ENCODE measurements at regions not wholly inside any gene's neighbourhood (a gene's known extent, or its start where the extent isn't known, plus 50 kb on each side); places are given as distances from the start of the nearest gene placed in this dataset.

GRCh38 chr16:54540525-54541180 lies 254.1 kb upstream of the IRX3 start:
- no peaks in the 10 kb centered on the region for H3K79me2 ChIP-seq (ENCODE audit: insufficient read depth, low read depth)
- H2AFZ ChIP-seq (ENCODE audit: low read depth), result no peak overlapping the region
- no peak overlapping the region for H3K27ac ChIP-seq
- H4K20me1 ChIP-seq (ENCODE audit: insufficient read depth), result no peaks in the 10 kb centered on the region
- H3K9ac ChIP-seq, result no peak overlapping the region
- no peaks in the 10 kb centered on the region for H3K4me1 ChIP-seq (ENCODE audit: low read depth, poor library complexity, severe bottlenecking)
- H3K4me3 ChIP-seq (IDR thresholded peaks at IDR 0.05; ENCODE audit: insufficient read depth, low read depth, low read length), result no peak overlapping the region
- TF ChIP-seq CTCF (conservative IDR thresholded peaks at IDR 0.05; ENCODE audit: low read depth, low read length), result no peak
- no peak overlapping the region for H3K4me2 ChIP-seq
- H3K27me3 ChIP-seq (ENCODE audit: insufficient read depth, low read depth), result no peaks in the 10 kb centered on the region
- no peaks in the 10 kb centered on the region for H3K36me3 ChIP-seq (ENCODE audit: insufficient read depth)

- H3K4me1 ChIP-seq (ENCODE audit: low read depth, poor library complexity, severe bottlenecking), result no peaks in the 10 kb centered on the region
- no peak overlapping the region for H3K27ac ChIP-seq
- H3K4me3 ChIP-seq (IDR thresholded peaks at IDR 0.05; ENCODE audit: insufficient read depth, low read depth, low read length), result no peak overlapping the region
- no peak for TF ChIP-seq CTCF (conservative IDR thresholded peaks at IDR 0.05; ENCODE audit: low read depth, low read length)
- no peaks in the 10 kb centered on the region for H3K36me3 ChIP-seq (ENCODE audit: insufficient read depth)
- no peak overlapping the region for H3K4me2 ChIP-seq
- H3K27me3 ChIP-seq (ENCODE audit: insufficient read depth, low read depth), result no peaks in the 10 kb centered on the region
- H2AFZ ChIP-seq (ENCODE audit: low read depth), result no peak overlapping the region
- H3K9ac ChIP-seq, result no peak overlapping the region
- H3K79me2 ChIP-seq (ENCODE audit: insufficient read depth, low read depth), result no peaks in the 10 kb centered on the region
- H4K20me1 ChIP-seq (ENCODE audit: insufficient read depth), result no peaks in the 10 kb centered on the region
Observed at GRCh38 chr16:54538276-54538675, 251.7 kb upstream of the IRX3 start.

- H3K27me3 ChIP-seq (ENCODE audit: insufficient read depth, low read depth), result no peaks in the 10 kb centered on the region
- H3K27ac ChIP-seq, result no peak overlapping the region
- no peak overlapping the region for H3K4me2 ChIP-seq
- H4K20me1 ChIP-seq (ENCODE audit: insufficient read depth), result no peaks in the 10 kb centered on the region
- H3K4me3 ChIP-seq (IDR thresholded peaks at IDR 0.05; ENCODE audit: insufficient read depth, low read depth, low read length), result no peak overlapping the region
- H2AFZ ChIP-seq (ENCODE audit: low read depth), result no peak overlapping the region
- TF ChIP-seq CTCF (conservative IDR thresholded peaks at IDR 0.05; ENCODE audit: low read depth, low read length), result no peak
- H3K36me3 ChIP-seq (ENCODE audit: insufficient read depth), result no peaks in the 10 kb centered on the region
- H3K4me1 ChIP-seq (ENCODE audit: low read depth, poor library complexity, severe bottlenecking), result no peaks in the 10 kb centered on the region
- H3K79me2 ChIP-seq (ENCODE audit: insufficient read depth, low read depth), result no peaks in the 10 kb centered on the region
- no peak overlapping the region for H3K9ac ChIP-seq
Observed at GRCh38 chr16:54533856-54534490, 247.4 kb upstream of the IRX3 start.

GRCh38 chr16:54526916-54527315 lies 240.3 kb upstream of the IRX3 start:
- H3K4me2 ChIP-seq, result no peak overlapping the region
- no peaks in the 10 kb centered on the region for H3K79me2 ChIP-seq (ENCODE audit: insufficient read depth, low read depth)
- H3K27me3 ChIP-seq (ENCODE audit: insufficient read depth, low read depth), result no peaks in the 10 kb centered on the region
- no peaks in the 10 kb centered on the region for H3K36me3 ChIP-seq (ENCODE audit: insufficient read depth)
- H4K20me1 ChIP-seq (ENCODE audit: insufficient read depth), result no peaks in the 10 kb centered on the region
- H3K27ac ChIP-seq, result no peak overlapping the region
- no peak for TF ChIP-seq CTCF (conservative IDR thresholded peaks at IDR 0.05; ENCODE audit: low read depth, low read length)
- no peaks in the 10 kb centered on the region for H3K4me1 ChIP-seq (ENCODE audit: low read depth, poor library complexity, severe bottlenecking)
- H3K4me3 ChIP-seq (IDR thresholded peaks at IDR 0.05; ENCODE audit: insufficient read depth, low read depth, low read length), result no peak overlapping the region
- H3K9ac ChIP-seq, result no peak overlapping the region
- H2AFZ ChIP-seq (ENCODE audit: low read depth), result no peak overlapping the region
